GM12872 (cell line): ENCODE measurements at regions not wholly inside any gene's neighbourhood (a gene's known extent, or its start where the extent isn't known, plus 50 kb on each side); places are given as distances from the start of the nearest gene placed in this dataset.

Source experiments
- CTCF ChIP-seq: IDR thresholded peaks from 3 replicates; pipeline ENCODE4 v1.5.1; 2011; ENCODE audit warnings: low read depth, mild to moderate bottlenecking, low read length, moderate library complexity; ENCODE audit not compliant: insufficient read depth

- TF ChIP-seq CTCF, result no peak
Measured at GRCh38 chr13:31064636-31065035, 97.1 kb downstream of the HSPH1 start.

DNA sequence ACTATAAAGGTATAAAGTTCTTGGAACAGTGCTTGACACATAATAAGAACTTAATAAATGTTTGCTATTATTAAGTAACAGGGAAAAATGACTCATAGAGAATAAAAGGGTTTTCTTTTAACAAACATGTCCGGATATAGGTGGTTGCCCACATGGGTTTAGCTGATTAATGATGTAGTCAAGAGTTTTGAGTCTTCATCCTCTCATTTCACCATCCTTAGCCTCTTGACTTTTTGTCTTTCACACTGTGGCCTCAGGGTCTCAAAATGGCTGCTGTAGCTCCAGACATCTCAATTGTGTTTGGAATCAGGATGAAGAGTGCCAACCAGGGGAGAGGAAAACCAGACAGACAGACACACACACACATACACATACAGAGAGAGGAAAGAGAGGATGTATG is 97.9 kb downstream of the HSPH1 start:
- no peak for TF ChIP-seq CTCF

- TF ChIP-seq CTCF, result no peak
Measured at GRCh38 chr13:31060655-31061054, 101.0 kb downstream of the HSPH1 start.

- TF ChIP-seq CTCF, result no peak
Measured at GRCh38 chr13:31060220-31060619, 101.5 kb downstream of the HSPH1 start.

DNA sequence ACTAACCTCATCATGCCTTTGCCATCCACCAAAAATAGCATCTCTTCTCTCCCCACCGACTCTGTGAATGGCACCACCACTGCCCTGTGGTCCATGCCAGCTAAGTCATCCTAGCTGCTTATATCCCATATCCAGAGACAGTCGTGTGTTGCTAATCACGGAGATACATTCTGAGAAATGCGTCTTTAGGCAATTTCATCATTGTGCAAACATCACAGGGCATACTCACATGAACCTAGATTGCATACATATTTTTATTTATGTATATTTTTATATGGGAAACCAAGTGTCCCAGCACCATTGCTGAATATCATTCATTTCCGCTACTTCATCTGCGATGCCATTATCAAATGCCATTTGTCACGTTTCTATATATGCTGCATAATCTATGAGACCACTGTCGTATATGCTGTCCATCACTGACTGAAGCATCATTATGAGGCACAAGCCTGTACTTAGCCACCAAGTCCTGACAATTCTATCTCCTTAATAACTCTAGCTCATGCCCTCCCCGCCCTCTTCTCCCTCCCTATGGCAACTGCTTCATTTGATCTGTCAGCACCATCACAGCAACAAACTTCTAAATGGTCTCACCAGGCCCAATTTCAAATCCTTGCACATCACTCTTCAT is 104.2 kb downstream of the HSPH1 start:
- no peak for TF ChIP-seq CTCF

DNA sequence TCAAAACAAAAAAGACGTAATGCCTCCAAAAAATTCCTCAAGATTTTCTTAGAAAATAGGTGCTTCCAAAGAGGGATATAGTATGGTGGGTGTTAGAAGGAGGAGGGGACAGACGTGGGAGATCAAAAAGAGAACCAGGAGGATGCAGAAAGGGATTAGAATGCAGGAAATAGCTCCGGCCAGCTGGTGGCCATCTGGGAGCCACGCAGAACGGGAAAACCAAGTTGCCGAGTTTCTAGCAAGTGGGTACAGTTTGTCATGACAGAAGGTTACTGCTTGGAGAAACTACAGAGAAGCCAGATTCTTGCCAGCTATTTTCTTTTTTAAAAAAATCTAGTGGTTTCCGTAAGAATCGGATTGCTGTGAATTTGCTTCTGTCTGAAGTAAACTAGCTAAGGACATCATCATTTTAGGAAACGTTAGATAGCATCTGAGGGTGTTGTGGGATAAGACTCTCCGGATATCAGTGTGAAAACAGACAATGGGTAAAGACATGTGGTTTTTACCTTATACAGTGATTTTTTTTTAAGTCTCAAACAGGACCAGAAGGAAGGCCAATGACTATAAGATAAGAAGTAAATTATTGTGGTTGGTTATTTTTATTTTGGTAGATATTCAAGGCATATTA is 104.9 kb downstream of the HSPH1 start:
- TF ChIP-seq CTCF, result no peak

- no peak for TF ChIP-seq CTCF
Measured at GRCh38 chr13:31055589-31055988, 106.1 kb downstream of the HSPH1 start.
